ENCODE measurements at regions not wholly inside any gene's neighbourhood (a gene's known extent, or its start where the extent isn't known, plus 50 kb on each side); places are given as distances from the start of the nearest gene placed in this dataset.

DNA sequence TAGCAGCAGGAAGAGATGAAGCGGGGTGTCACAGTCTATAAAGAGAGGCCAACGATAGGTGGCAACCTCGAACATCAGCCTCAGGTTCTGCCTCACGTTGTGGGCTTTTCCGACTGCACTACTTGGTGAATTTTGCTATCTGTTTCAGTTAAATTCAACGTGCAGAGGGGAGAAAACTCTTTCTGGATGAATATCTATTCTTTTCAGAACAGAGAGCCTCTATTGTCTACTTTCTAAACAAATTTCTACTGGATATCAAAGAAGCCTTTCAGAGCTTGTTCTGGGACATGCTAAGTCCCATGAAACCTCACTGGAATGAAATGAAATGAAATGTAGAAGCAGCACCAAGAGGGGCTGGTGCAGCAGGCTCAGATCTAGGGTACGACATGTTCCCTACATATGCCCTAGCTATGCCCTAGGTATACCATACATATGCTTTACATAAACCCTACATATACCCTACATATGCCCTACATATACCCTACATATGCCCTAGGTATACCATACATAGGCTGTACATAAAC is 116.5 kb upstream of the TRIM2 start:
- H3K27ac ChIP-seq (ENCODE audit: low read depth in 2 of 2, low read length in 2 of 2) = no peak overlapping the region
- peaks cover 4 to 5% of the 10 kb centered on the region in 2 donors for H3K4me1 ChIP-seq (ENCODE audit: control insufficient read depth in 2 of 2, insufficient read depth in 2 of 2, low read length in 2 of 2)
- H3K36me3 ChIP-seq (ENCODE audit: control insufficient read depth in 2 of 2, insufficient read depth in 2 of 2, low read length in 2 of 2) = no peaks in the 10 kb centered on the region
- no peak overlapping the region for H3K4me3 ChIP-seq (ENCODE audit: low read length in 2 of 2)
- no peaks in the 10 kb centered on the region for H3K9me3 ChIP-seq (ENCODE audit: control insufficient read depth in 2 of 2, low read length in 2 of 2)
- no peaks in the 10 kb centered on the region for H3K27me3 ChIP-seq (ENCODE audit: control insufficient read depth in 2 of 2, insufficient read depth in 2 of 2, low read length in 2 of 2)
- no peak overlapping the region for H3K9ac ChIP-seq (ENCODE audit: low read depth in 1 of 2, low read length in 2 of 2)

DNA sequence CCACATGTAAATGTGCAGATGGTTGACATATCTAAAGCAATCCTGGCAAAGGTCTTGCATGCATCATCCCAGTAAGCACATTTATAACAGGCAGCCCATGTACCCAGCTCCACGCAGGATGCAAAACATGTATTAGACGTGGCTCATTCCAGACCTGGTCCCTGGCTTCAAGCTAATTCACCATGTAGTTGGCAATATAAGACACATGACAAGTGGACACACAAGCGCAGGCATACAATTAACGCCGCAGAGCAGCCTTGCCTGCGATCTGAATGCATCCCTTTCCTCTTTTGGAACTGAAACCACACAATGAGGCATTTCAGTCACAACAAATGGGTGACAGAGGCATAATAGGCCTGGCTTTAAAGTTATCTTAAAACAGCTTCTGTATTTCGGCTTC is 114.5 kb upstream of the TRIM2 start:
- Histone ChIP-seq H3K4me1 (ENCODE audit: control insufficient read depth in 2 of 2, insufficient read depth in 2 of 2, low read length in 2 of 2) (peaks cover 4 to 5% of the 10 kb centered on the region in 2 donors), H3K9me3 (ENCODE audit: control insufficient read depth in 2 of 2, low read length in 2 of 2) (no peaks in the 10 kb centered on the region), H3K36me3 (ENCODE audit: control insufficient read depth in 2 of 2, insufficient read depth in 2 of 2, low read length in 2 of 2) (no peaks in the 10 kb centered on the region), H3K4me3 (ENCODE audit: low read length in 2 of 2) (no peak overlapping the region), H3K27me3 (ENCODE audit: control insufficient read depth in 2 of 2, insufficient read depth in 2 of 2, low read length in 2 of 2) (no peaks in the 10 kb centered on the region), H3K27ac (ENCODE audit: low read depth in 2 of 2, low read length in 2 of 2) (no peak overlapping the region), H3K9ac (ENCODE audit: low read depth in 1 of 2, low read length in 2 of 2) (no peak overlapping the region)

- Histone ChIP-seq H3K9ac (ENCODE audit: low read depth in 1 of 2, low read length in 2 of 2) (no peak overlapping the region), H3K4me3 (ENCODE audit: low read length in 2 of 2) (no peak overlapping the region), H3K9me3 (ENCODE audit: control insufficient read depth in 2 of 2, low read length in 2 of 2) (no peaks in the 10 kb centered on the region), H3K4me1 (ENCODE audit: control insufficient read depth in 2 of 2, insufficient read depth in 2 of 2, low read length in 2 of 2) (peaks cover under 1 to 2% of the 10 kb centered on the region in 2 donors), H3K27me3 (ENCODE audit: control insufficient read depth in 2 of 2, insufficient read depth in 2 of 2, low read length in 2 of 2) (no peaks in the 10 kb centered on the region), H3K27ac (ENCODE audit: low read depth in 2 of 2, low read length in 2 of 2) (no peak overlapping the region), H3K36me3 (ENCODE audit: control insufficient read depth in 2 of 2, insufficient read depth in 2 of 2, low read length in 2 of 2) (no peaks in the 10 kb centered on the region)
These were observed 114.1 kb upstream of the TRIM2 start for GRCh38 chr4:153090181-153090580.

DNA sequence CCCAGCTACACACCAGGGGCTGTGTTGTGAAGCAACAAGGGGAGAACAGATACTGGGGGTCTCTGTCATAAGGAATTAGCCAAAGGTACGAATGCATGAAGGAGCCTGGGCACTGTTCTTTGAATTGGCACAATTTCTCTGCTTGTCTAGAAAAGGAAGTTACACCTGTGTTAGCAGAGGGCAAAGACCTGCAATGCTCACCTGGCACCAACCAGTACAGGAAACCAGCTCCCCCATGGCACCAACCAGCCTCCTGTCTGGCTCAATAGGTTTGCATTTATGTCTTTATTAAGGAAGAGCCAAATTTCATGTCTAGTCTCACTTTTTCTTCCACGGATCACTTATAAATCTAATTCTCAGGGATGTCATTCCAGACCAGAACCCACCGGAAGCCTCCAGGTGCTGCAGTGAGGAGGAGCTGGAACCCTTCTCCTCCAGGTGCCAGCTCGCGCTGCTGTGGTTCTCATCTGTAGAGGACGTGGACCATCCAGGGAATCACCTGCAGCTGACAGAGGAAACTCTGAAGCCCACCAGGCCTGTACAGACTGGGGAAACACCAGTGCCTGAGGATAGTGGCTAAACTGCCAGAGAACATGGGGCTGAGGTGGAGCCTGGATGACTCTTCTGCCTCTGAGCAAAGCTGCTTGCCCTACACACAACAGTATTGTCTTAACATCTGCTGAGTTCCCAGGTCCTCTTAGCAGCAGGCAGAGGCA is 113.4 kb upstream of the TRIM2 start:
- Histone ChIP-seq H3K9me3 (ENCODE audit: control insufficient read depth in 2 of 2, low read length in 2 of 2) (no peaks in the 10 kb centered on the region), H3K4me1 (ENCODE audit: control insufficient read depth in 2 of 2, insufficient read depth in 2 of 2, low read length in 2 of 2) (no peaks in the 10 kb centered on the region), H3K4me3 (ENCODE audit: low read length in 2 of 2) (no peak overlapping the region), H3K36me3 (ENCODE audit: control insufficient read depth in 2 of 2, insufficient read depth in 2 of 2, low read length in 2 of 2) (no peaks in the 10 kb centered on the region), H3K9ac (ENCODE audit: low read depth in 1 of 2, low read length in 2 of 2) (no peak overlapping the region), H3K27me3 (ENCODE audit: control insufficient read depth in 2 of 2, insufficient read depth in 2 of 2, low read length in 2 of 2) (no peaks in the 10 kb centered on the region), H3K27ac (ENCODE audit: low read depth in 2 of 2, low read length in 2 of 2) (no peak overlapping the region)

- Histone ChIP-seq H3K4me3 (ENCODE audit: low read length in 2 of 2) (no peak overlapping the region), H3K27ac (ENCODE audit: low read depth in 2 of 2, low read length in 2 of 2) (no peak overlapping the region), H3K4me1 (ENCODE audit: control insufficient read depth in 2 of 2, insufficient read depth in 2 of 2, low read length in 2 of 2) (no peaks in the 10 kb centered on the region), H3K27me3 (ENCODE audit: control insufficient read depth in 2 of 2, insufficient read depth in 2 of 2, low read length in 2 of 2) (no peaks in the 10 kb centered on the region), H3K9me3 (ENCODE audit: control insufficient read depth in 2 of 2, low read length in 2 of 2) (no peaks in the 10 kb centered on the region), H3K9ac (ENCODE audit: low read depth in 1 of 2, low read length in 2 of 2) (no peak overlapping the region), H3K36me3 (ENCODE audit: control insufficient read depth in 2 of 2, insufficient read depth in 2 of 2, low read length in 2 of 2) (no peaks in the 10 kb centered on the region)
These were observed 110.8 kb upstream of the TRIM2 start for GRCh38 chr4:153093396-153093795.

DNA sequence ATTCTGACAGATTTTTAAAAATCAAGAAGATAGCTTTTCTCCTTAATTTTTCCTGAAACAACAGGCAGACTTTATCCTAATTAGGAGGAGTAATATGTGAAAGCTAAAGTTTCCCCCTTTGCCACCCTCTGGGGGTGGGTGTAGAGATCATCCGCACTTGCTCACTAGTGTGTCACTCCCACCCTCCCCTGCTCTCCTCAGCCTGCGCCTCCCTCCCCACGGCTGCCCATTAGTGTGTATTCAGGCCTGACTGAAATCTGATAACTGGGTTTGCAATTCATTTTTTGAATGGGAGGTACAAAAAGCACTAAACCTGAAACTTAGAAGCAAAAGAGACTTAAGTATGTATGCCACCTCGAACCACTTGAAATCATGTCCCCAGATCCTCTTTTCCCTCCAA is 110.4 kb upstream of the TRIM2 start:
- Histone ChIP-seq H3K9ac (ENCODE audit: low read depth in 1 of 2, low read length in 2 of 2) (no peak overlapping the region), H3K27me3 (ENCODE audit: control insufficient read depth in 2 of 2, insufficient read depth in 2 of 2, low read length in 2 of 2) (no peaks in the 10 kb centered on the region), H3K27ac (ENCODE audit: low read depth in 2 of 2, low read length in 2 of 2) (no peak overlapping the region), H3K4me3 (ENCODE audit: low read length in 2 of 2) (no peak overlapping the region), H3K4me1 (ENCODE audit: control insufficient read depth in 2 of 2, insufficient read depth in 2 of 2, low read length in 2 of 2) (no peaks in the 10 kb centered on the region), H3K36me3 (ENCODE audit: control insufficient read depth in 2 of 2, insufficient read depth in 2 of 2, low read length in 2 of 2) (no peaks in the 10 kb centered on the region), H3K9me3 (ENCODE audit: control insufficient read depth in 2 of 2, low read length in 2 of 2) (no peaks in the 10 kb centered on the region)

- no peaks in the 10 kb centered on the region for H3K9me3 ChIP-seq (ENCODE audit: control insufficient read depth in 2 of 2, low read length in 2 of 2)
- no peaks in the 10 kb centered on the region for H3K36me3 ChIP-seq (ENCODE audit: control insufficient read depth in 2 of 2, insufficient read depth in 2 of 2, low read length in 2 of 2)
- H3K27me3 ChIP-seq (ENCODE audit: control insufficient read depth in 2 of 2, insufficient read depth in 2 of 2, low read length in 2 of 2) = no peaks in the 10 kb centered on the region
- no peak overlapping the region for H3K9ac ChIP-seq (ENCODE audit: low read depth in 1 of 2, low read length in 2 of 2)
- no peak overlapping the region for H3K4me3 ChIP-seq (ENCODE audit: low read length in 2 of 2)
- no peak overlapping the region for H3K27ac ChIP-seq (ENCODE audit: low read depth in 2 of 2, low read length in 2 of 2)
- no peaks in the 10 kb centered on the region for H3K4me1 ChIP-seq (ENCODE audit: control insufficient read depth in 2 of 2, insufficient read depth in 2 of 2, low read length in 2 of 2)
These were observed 109.8 kb upstream of the TRIM2 start for GRCh38 chr4:153094435-153094834.

DNA sequence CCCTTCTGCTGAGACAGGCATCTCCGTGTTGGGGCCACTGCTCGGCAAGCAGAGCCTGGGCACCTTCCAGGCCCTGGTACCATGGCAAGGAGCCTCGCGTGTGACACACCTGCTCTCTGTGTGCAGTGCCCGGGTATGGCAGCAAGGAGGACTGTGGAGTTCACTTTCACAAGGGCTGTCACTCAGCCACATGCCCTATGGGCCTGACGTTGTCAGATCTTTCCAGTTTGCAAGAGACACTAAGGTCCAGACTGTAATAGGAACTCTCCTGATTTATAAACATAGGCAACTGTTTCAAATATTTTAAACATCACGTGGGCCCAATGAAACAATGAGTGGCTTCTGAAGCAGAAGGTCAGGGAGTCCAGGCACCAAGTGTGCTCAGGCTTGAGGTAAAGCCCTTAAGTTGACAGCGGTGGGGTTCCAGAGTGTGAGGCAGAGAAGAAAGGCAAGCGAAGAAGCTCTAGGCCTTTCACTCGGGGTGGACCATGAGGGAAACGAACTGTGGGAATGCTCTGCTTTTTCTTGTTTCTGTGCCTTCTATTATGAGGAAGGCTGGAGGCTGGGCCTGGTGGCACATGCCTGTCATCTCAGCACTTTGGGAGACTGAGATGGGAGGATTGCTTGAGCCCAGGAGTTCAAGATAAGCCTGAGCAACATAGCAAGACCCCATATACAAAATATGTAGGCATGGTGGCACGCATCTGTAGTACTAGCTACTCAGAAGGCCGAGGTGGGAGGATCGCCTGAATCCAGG is 108.6 kb upstream of the TRIM2 start:
- Histone ChIP-seq H3K36me3 (ENCODE audit: control insufficient read depth in 2 of 2, insufficient read depth in 2 of 2, low read length in 2 of 2) (no peaks in the 10 kb centered on the region), H3K9me3 (ENCODE audit: control insufficient read depth in 2 of 2, low read length in 2 of 2) (no peaks in the 10 kb centered on the region), H3K4me3 (ENCODE audit: low read length in 2 of 2) (no peak overlapping the region), H3K27me3 (ENCODE audit: control insufficient read depth in 2 of 2, insufficient read depth in 2 of 2, low read length in 2 of 2) (no peaks in the 10 kb centered on the region), H3K27ac (ENCODE audit: low read depth in 2 of 2, low read length in 2 of 2) (no peak overlapping the region), H3K9ac (ENCODE audit: low read depth in 1 of 2, low read length in 2 of 2) (no peak overlapping the region), H3K4me1 (ENCODE audit: control insufficient read depth in 2 of 2, insufficient read depth in 2 of 2, low read length in 2 of 2) (no peaks in the 10 kb centered on the region)

- H3K27ac ChIP-seq (ENCODE audit: low read depth in 2 of 2, low read length in 2 of 2) = no peak overlapping the region
- H3K9ac ChIP-seq (ENCODE audit: low read depth in 1 of 2, low read length in 2 of 2) = no peak overlapping the region
- no peaks in the 10 kb centered on the region for H3K36me3 ChIP-seq (ENCODE audit: control insufficient read depth in 2 of 2, insufficient read depth in 2 of 2, low read length in 2 of 2)
- no peaks in the 10 kb centered on the region for H3K4me1 ChIP-seq (ENCODE audit: control insufficient read depth in 2 of 2, insufficient read depth in 2 of 2, low read length in 2 of 2)
- no peak overlapping the region for H3K4me3 ChIP-seq (ENCODE audit: low read length in 2 of 2)
- no peaks in the 10 kb centered on the region for H3K27me3 ChIP-seq (ENCODE audit: control insufficient read depth in 2 of 2, insufficient read depth in 2 of 2, low read length in 2 of 2)
- no peaks in the 10 kb centered on the region for H3K9me3 ChIP-seq (ENCODE audit: control insufficient read depth in 2 of 2, low read length in 2 of 2)
These were observed 107.9 kb upstream of the TRIM2 start for GRCh38 chr4:153096344-153096743.

GRCh38 chr4:153098427-153098826 is 105.8 kb upstream of the TRIM2 start:
- H3K9me3 ChIP-seq (ENCODE audit: control insufficient read depth in 2 of 2, low read length in 2 of 2) = no peaks in the 10 kb centered on the region
- H3K9ac ChIP-seq (ENCODE audit: low read depth in 1 of 2, low read length in 2 of 2) = no peak overlapping the region
- no peak overlapping the region for H3K27ac ChIP-seq (ENCODE audit: low read depth in 2 of 2, low read length in 2 of 2)
- no peaks in the 10 kb centered on the region for H3K27me3 ChIP-seq (ENCODE audit: control insufficient read depth in 2 of 2, insufficient read depth in 2 of 2, low read length in 2 of 2)
- no peaks in the 10 kb centered on the region for H3K4me1 ChIP-seq (ENCODE audit: control insufficient read depth in 2 of 2, insufficient read depth in 2 of 2, low read length in 2 of 2)
- no peaks in the 10 kb centered on the region for H3K36me3 ChIP-seq (ENCODE audit: control insufficient read depth in 2 of 2, insufficient read depth in 2 of 2, low read length in 2 of 2)
- H3K4me3 ChIP-seq (ENCODE audit: low read length in 2 of 2) = no peak overlapping the region

Measured in mucosa of rectum (tissue), 2 donors.